ENCODE measurements at regions not wholly inside any gene's neighbourhood (a gene's known extent, or its start where the extent isn't known, plus 50 kb on each side); places are given as distances from the start of the nearest gene placed in this dataset.

DNA sequence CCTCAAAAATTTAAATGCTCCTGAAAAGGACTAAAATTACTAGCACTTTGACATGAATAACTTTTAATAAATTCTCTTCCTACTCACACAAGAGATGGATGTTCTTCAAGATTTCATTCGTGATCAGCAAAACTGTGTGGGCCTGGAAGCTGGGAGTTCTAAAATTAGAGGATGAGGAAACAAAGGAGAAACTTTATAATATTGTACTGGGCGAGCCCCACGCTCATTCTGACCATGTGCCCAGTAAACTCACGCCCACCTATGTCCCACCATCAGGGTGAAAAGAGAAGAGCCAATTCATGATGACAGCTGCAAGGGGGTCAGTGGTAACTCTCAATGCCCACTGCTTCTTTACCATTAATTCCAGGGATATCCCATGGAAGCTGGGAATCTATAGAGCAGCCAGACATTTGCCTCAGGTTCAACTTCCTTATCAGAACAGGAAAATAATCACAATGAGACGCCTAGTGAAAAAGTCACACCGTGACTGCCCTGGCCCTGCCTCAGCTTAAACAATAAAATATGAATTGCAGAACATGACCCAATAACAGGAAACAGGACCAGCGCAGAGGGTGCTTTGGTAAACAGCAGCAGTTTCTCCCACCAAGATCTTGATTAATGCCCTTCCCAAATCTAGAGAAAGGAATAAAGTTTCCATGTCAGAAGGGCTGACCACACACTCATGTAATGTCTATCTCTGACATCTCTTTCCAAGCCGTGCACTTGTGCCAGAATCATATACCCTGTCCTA is 438.6 kb downstream of the TXNL1 start:
- TF ChIP-seq, protein P1, sequence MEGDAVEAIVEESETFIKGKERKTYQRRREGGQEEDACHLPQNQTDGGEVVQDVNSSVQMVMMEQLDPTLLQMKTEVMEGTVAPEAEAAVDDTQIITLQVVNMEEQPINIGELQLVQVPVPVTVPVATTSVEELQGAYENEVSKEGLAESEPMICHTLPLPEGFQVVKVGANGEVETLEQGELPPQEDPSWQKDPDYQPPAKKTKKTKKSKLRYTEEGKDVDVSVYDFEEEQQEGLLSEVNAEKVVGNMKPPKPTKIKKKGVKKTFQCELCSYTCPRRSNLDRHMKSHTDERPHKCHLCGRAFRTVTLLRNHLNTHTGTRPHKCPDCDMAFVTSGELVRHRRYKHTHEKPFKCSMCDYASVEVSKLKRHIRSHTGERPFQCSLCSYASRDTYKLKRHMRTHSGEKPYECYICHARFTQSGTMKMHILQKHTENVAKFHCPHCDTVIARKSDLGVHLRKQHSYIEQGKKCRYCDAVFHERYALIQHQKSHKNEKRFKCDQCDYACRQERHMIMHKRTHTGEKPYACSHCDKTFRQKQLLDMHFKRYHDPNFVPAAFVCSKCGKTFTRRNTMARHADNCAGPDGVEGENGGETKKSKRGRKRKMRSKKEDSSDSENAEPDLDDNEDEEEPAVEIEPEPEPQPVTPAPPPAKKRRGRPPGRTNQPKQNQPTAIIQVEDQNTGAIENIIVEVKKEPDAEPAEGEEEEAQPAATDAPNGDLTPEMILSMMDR (IDR thresholded peaks at IDR 0.05) = no peak
- TF ChIP-seq POLR2A (IDR thresholded peaks at IDR 0.05) = no peak
